ENCODE measurements at regions not wholly inside any gene's neighbourhood (a gene's known extent, or its start where the extent isn't known, plus 50 kb on each side); places are given as distances from the start of the nearest gene placed in this dataset.

- H3K4me3 ChIP-seq, result no peak overlapping the region
- ATAC-seq (no peak), DNase-seq (no peak)
- TF ChIP-seq POLR2A (IDR thresholded peaks at IDR 0.05) (no peak), CTCF (IDR thresholded peaks at IDR 0.05) (no peak)
- H3K4me1 ChIP-seq, result no peaks in the 10 kb centered on the region
- no peak overlapping the region for H3K27ac ChIP-seq
- H3K36me3 ChIP-seq, result no peaks in the 10 kb centered on the region
- WGBS (ENCODE audit: insufficient coverage, low coverage, low lambda C conversion rate, missing lambda C conversion rate), result 74% methylated on average over 7 of the region's 7 CpGs
- intact Hi-C loops (cut with DNase I), result no loop called here
- H3K9me3 ChIP-seq, result no peaks in the 10 kb centered on the region
- H3K27me3 ChIP-seq, result no peaks in the 10 kb centered on the region
These were observed 60.0 kb upstream of the SPTBN1 start for GRCh38 chr2:54396107-54396506.

- intact Hi-C loops (cut with DNase I), result no loop called here
- Histone ChIP-seq H3K4me1 (no peaks in the 10 kb centered on the region), H3K27ac (no peak overlapping the region), H3K27me3 (no peaks in the 10 kb centered on the region), H3K4me3 (no peak overlapping the region), H3K36me3 (no peaks in the 10 kb centered on the region), H3K9me3 (no peaks in the 10 kb centered on the region)
- TF ChIP-seq CTCF (IDR thresholded peaks at IDR 0.05) (no peak), POLR2A (IDR thresholded peaks at IDR 0.05) (no peak)
- DNase-seq (no peak), ATAC-seq (no peak)
- WGBS (ENCODE audit: insufficient coverage, low coverage, low lambda C conversion rate, missing lambda C conversion rate), result 87% methylated on average over 6 of the region's 6 CpGs
These were observed 59.3 kb upstream of the SPTBN1 start for GRCh38 chr2:54396798-54397197.

- WGBS (ENCODE audit: insufficient coverage, low coverage, low lambda C conversion rate, missing lambda C conversion rate), result 63% methylated on average over 2 of the region's 2 CpGs
- Histone ChIP-seq H3K4me1 (no peaks in the 10 kb centered on the region), H3K4me3 (no peak overlapping the region), H3K27ac (no peak overlapping the region), H3K9me3 (no peaks in the 10 kb centered on the region), H3K27me3 (no peaks in the 10 kb centered on the region), H3K36me3 (no peaks in the 10 kb centered on the region)
- DNase-seq, result no peak
- intact Hi-C loops (cut with DNase I), result no loop called here
- ATAC-seq, result no peak
- TF ChIP-seq CTCF (IDR thresholded peaks at IDR 0.05) (no peak), POLR2A (IDR thresholded peaks at IDR 0.05) (no peak)
These were observed 58.7 kb upstream of the SPTBN1 start for GRCh38 chr2:54397426-54397825.

GRCh38 chr2:54401554-54401953, 54.6 kb upstream of the SPTBN1 start:
- H3K27ac ChIP-seq, result no peak overlapping the region
- no peaks in the 10 kb centered on the region for H3K27me3 ChIP-seq

More at GRCh38 chr2:54401554-54401953, 54.6 kb upstream of the SPTBN1 start:
- DNase-seq (no peak), ATAC-seq (no peak)
- Histone ChIP-seq H3K36me3 (no peaks in the 10 kb centered on the region), H3K9me3 (no peaks in the 10 kb centered on the region), H3K4me3 (no peak overlapping the region), H3K4me1 (no peaks in the 10 kb centered on the region)
- TF ChIP-seq POLR2A (IDR thresholded peaks at IDR 0.05) (no peak), CTCF (IDR thresholded peaks at IDR 0.05) (no peak)
- intact Hi-C loops (cut with DNase I), result no loop called here
